ENCODE measurements at regions not wholly inside any gene's neighbourhood (a gene's known extent, or its start where the extent isn't known, plus 50 kb on each side); places are given as distances from the start of the nearest gene placed in this dataset.

- WGBS (ENCODE audit: insufficient coverage) = 38% methylated on average over 1 of the region's 2 CpGs
- H2AFZ ChIP-seq (ENCODE audit: insufficient read depth, low read depth, low read length, poor library complexity, severe bottlenecking) = no peak overlapping the region
- H4K20me1 ChIP-seq (ENCODE audit: insufficient read depth, low read length) = no peaks in the 10 kb centered on the region
- no peak overlapping the region for H3K27ac ChIP-seq (ENCODE audit: low read depth in 1 of 2, low read length in 2 of 2)
- no peak overlapping the region for H3K4me3 ChIP-seq (replicated peaks in 1 of 3; ENCODE audit: low read depth in 2 of 3, low read length in 3 of 3)
- H3K79me2 ChIP-seq (ENCODE audit: insufficient read depth, low read length) = no peaks in the 10 kb centered on the region
- H3K27me3 ChIP-seq (ENCODE audit: control insufficient read depth in 2 of 2, insufficient read depth in 2 of 2, low read length in 2 of 2) = peaks cover 0 to 2% of the 10 kb centered on the region in 2 donors
- H3K36me3 Mint-ChIP-seq = no peaks in the 10 kb centered on the region
- H3K27me3 Mint-ChIP-seq (ENCODE audit: low read depth in 3 of 3) = peaks cover 0 to 9% (median 4%) of the 10 kb centered on the region in 3 donors
- H3K9ac ChIP-seq (ENCODE audit: insufficient read depth, low read length, poor library complexity, severe bottlenecking) = no peak overlapping the region
- H3K4me3 Mint-ChIP-seq = no peak overlapping the region
- no peak overlapping the region for H3K4me2 ChIP-seq (replicated peaks; ENCODE audit: extremely low read depth, low read length, poor library complexity, severe bottlenecking)
- H3K36me3 ChIP-seq (replicated peaks in 1 of 2; ENCODE audit: control insufficient read depth in 1 of 2, insufficient read depth in 2 of 2, low read length in 2 of 2) = no peaks in the 10 kb centered on the region
- H3K4me1 Mint-ChIP-seq = no peaks in the 10 kb centered on the region
- peaks cover 0 to 2% (median 0%) of the 10 kb centered on the region in 7 donors for H3K9me3 Mint-ChIP-seq
- H3K27ac Mint-ChIP-seq = no peak overlapping the region
- intact Hi-C loops (cut with micrococcal nuclease) = no loop called here
- TF ChIP-seq, protein P1, sequence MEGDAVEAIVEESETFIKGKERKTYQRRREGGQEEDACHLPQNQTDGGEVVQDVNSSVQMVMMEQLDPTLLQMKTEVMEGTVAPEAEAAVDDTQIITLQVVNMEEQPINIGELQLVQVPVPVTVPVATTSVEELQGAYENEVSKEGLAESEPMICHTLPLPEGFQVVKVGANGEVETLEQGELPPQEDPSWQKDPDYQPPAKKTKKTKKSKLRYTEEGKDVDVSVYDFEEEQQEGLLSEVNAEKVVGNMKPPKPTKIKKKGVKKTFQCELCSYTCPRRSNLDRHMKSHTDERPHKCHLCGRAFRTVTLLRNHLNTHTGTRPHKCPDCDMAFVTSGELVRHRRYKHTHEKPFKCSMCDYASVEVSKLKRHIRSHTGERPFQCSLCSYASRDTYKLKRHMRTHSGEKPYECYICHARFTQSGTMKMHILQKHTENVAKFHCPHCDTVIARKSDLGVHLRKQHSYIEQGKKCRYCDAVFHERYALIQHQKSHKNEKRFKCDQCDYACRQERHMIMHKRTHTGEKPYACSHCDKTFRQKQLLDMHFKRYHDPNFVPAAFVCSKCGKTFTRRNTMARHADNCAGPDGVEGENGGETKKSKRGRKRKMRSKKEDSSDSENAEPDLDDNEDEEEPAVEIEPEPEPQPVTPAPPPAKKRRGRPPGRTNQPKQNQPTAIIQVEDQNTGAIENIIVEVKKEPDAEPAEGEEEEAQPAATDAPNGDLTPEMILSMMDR (IDR thresholded peaks at IDR 0.05) = no peak
- DNase-seq = no peak
- no peaks in the 10 kb centered on the region for H3K4me1 ChIP-seq (ENCODE audit: control insufficient read depth in 1 of 2, insufficient read depth in 2 of 2, low read length in 2 of 2)
- H3K9me3 ChIP-seq (replicated peaks in 1 of 2; ENCODE audit: control insufficient read depth in 1 of 2, insufficient read depth in 1 of 2, low read length in 2 of 2) = no peaks in the 10 kb centered on the region
These were observed 72.1 kb downstream of the JRKL start for GRCh38 chr11:96461871-96462270.

GRCh38 chr11:96464700-96465307 lies 75.0 kb downstream of the JRKL start:
- Mint-ChIP-seq H3K4me1 (no peaks in the 10 kb centered on the region), H3K27ac (no peak overlapping the region), H3K36me3 (no peaks in the 10 kb centered on the region), H3K4me3 (no peak overlapping the region), H3K27me3 (ENCODE audit: low read depth in 3 of 3) (peaks cover 0 to 9% (median 1%) of the 10 kb centered on the region in 3 donors), H3K9me3 (no peaks in the 10 kb centered on the region)
- intact Hi-C loops (cut with micrococcal nuclease) = no loop called here
- Histone ChIP-seq H3K9me3 (replicated peaks in 1 of 2; ENCODE audit: control insufficient read depth in 1 of 2, insufficient read depth in 1 of 2, low read length in 2 of 2) (no peaks in the 10 kb centered on the region), H3K79me2 (ENCODE audit: insufficient read depth, low read length) (no peaks in the 10 kb centered on the region), H2AFZ (ENCODE audit: insufficient read depth, low read depth, low read length, poor library complexity, severe bottlenecking) (no peak overlapping the region), H3K9ac (ENCODE audit: insufficient read depth, low read length, poor library complexity, severe bottlenecking) (no peak overlapping the region), H3K4me3 (replicated peaks in 1 of 3; ENCODE audit: low read depth in 2 of 3, low read length in 3 of 3) (no peak overlapping the region), H3K4me2 (replicated peaks; ENCODE audit: extremely low read depth, low read length, poor library complexity, severe bottlenecking) (no peak overlapping the region), H3K27ac (ENCODE audit: low read depth in 1 of 2, low read length in 2 of 2) (no peak overlapping the region), H3K27me3 (ENCODE audit: control insufficient read depth in 2 of 2, insufficient read depth in 2 of 2, low read length in 2 of 2) (peaks cover 0 to 2% of the 10 kb centered on the region in 2 donors), H3K36me3 (replicated peaks in 1 of 2; ENCODE audit: control insufficient read depth in 1 of 2, insufficient read depth in 2 of 2, low read length in 2 of 2) (no peaks in the 10 kb centered on the region), H4K20me1 (ENCODE audit: insufficient read depth, low read length) (no peaks in the 10 kb centered on the region), H3K4me1 (ENCODE audit: control insufficient read depth in 1 of 2, insufficient read depth in 2 of 2, low read length in 2 of 2) (no peaks in the 10 kb centered on the region)
- peak; percentile 3 to 39 (median 30) for DNase-seq
- 0% methylated on average over 1 of the region's 7 CpGs for WGBS (ENCODE audit: insufficient coverage)
- TF ChIP-seq, protein P1 (IDR thresholded peaks at IDR 0.05) = peak; percentile 78

Data from CD14-positive monocyte (primary cell).